IMR-90 (cell line): ENCODE measurements at regions not wholly inside any gene's neighbourhood (a gene's known extent, or its start where the extent isn't known, plus 50 kb on each side); places are given as distances from the start of the nearest gene placed in this dataset.

Experiments
- ATAC-seq: fragments of 200-7000 bp; cut with Tn5 transposase; 2 replicates; pipeline ENCODE4 v1.9.1; 2020; ENCODE audit warnings: low read depth, mild to moderate bottlenecking, moderate library complexity
- BruUV-seq: library from RNA; stranded (reverse); fragments of 400-500 nt; replicated peaks from 2 replicates; lab custom pipeline; 2021; lab: Mats Ljungman, UMichigan
- CTCF ChIA-PET: fragments of 300-600 bp; formaldehyde crosslinking; extraction: SDS; loops from one replicate; lab custom pipeline; 2021; ENCODE audit warnings: antibody characterized with exemption; lab: Yijun Ruan, JAX
- POLR2A ChIA-PET: fragments of 300-600 bp; sonication (Branson Sonifier 250); formaldehyde crosslinking; loops from one replicate; lab custom pipeline; 2022; ENCODE audit warnings: antibody characterized with exemption; ENCODE audit not compliant: unreplicated experiment; lab: Charles Lee
- DNase-seq: peaks from one replicate; pipeline ENCODE4 v3.0.0; 2013
- H2AFZ ChIP-seq: replicated peaks from 2 replicates; pipeline ENCODE3; 2013; ENCODE audit warnings: low read length, mild to moderate bottlenecking; ENCODE audit not compliant: poor library complexity
- H2AK5ac ChIP-seq: 2 replicates; pipeline ENCODE4 v1.6.1; 2013; ENCODE audit warnings: low read depth, low read length, inconsistent platforms
- H2AK9ac ChIP-seq: replicated peaks from 2 replicates; pipeline ENCODE3; 2013; ENCODE audit warnings: mild to moderate bottlenecking, low read depth, low read length, moderate library complexity; ENCODE audit not compliant: poor library complexity
- H2BK120ac ChIP-seq: 2 replicates; pipeline ENCODE4 v1.6.1; 2013; ENCODE audit warnings: low read depth, low read length, inconsistent platforms
- H2BK15ac ChIP-seq: 3 replicates; pipeline ENCODE4 v1.6.1; 2013; ENCODE audit warnings: low read depth, low read length, inconsistent platforms
- H2BK20ac ChIP-seq: 2 replicates; pipeline ENCODE4 v1.6.1; 2013; ENCODE audit warnings: low read depth, mild to moderate bottlenecking, inconsistent platforms, low read length, moderate library complexity
- H2BK5ac ChIP-seq: 2 replicates; pipeline ENCODE4 v1.6.1; 2013; ENCODE audit warnings: mild to moderate bottlenecking, low read depth, low read length, inconsistent platforms; ENCODE audit not compliant: poor library complexity, severe bottlenecking
- H3K14ac ChIP-seq: replicated peaks from 2 replicates; pipeline ENCODE4 v1.6.1; 2013; ENCODE audit warnings: low read depth, low read length, inconsistent platforms
- H3K18ac ChIP-seq: 2 replicates; pipeline ENCODE4 v1.6.1; 2013; ENCODE audit warnings: low read depth, low read length, control low read depth
- H3K23ac ChIP-seq: 2 replicates; pipeline ENCODE4 v1.6.1; 2013; ENCODE audit warnings: low read depth, low read length, inconsistent platforms
- H3K27ac ChIP-seq: 2 replicates; pipeline ENCODE4 v1.5.1; 2013; ENCODE audit warnings: mild to moderate bottlenecking, control low read depth, low read length; ENCODE audit not compliant: insufficient read depth
- H3K27me3 ChIP-seq: 2 replicates; pipeline ENCODE4 v1.6.1; 2013; ENCODE audit warnings: low read length; ENCODE audit not compliant: control insufficient read depth, insufficient read depth
- H3K36me3 ChIP-seq: 2 replicates; pipeline ENCODE4 v1.6.1; 2013; ENCODE audit warnings: low read length, mixed read lengths; ENCODE audit not compliant: control insufficient read depth, insufficient read depth
- H3K4ac ChIP-seq: 2 replicates; pipeline ENCODE4 v1.6.1; 2013; ENCODE audit warnings: low read depth, low read length, inconsistent platforms
- H3K4me1 ChIP-seq: 2 replicates; pipeline ENCODE4 v1.6.1; 2013; ENCODE audit warnings: low read length, mixed read lengths; ENCODE audit not compliant: control insufficient read depth, insufficient read depth
- H3K4me2 ChIP-seq: 2 replicates; pipeline ENCODE4 v1.6.1; 2013; ENCODE audit warnings: low read depth, mild to moderate bottlenecking, control low read depth, low read length, moderate library complexity
- H3K4me3 ChIP-seq: 2 replicates; pipeline ENCODE4 v1.5.1; 2013; ENCODE audit warnings: low read depth, mild to moderate bottlenecking, control low read depth, low read length, moderate library complexity; ENCODE audit not compliant: insufficient read depth
- H3K56ac ChIP-seq: 2 replicates; pipeline ENCODE4 v1.6.1; 2013; ENCODE audit warnings: low read length, inconsistent platforms; ENCODE audit not compliant: insufficient read depth; ENCODE audit errors: extremely low read depth
- H3K79me1 ChIP-seq, 2 experiments: 2 replicates each; pipeline ENCODE4 v1.6.1; 2013; ENCODE audit warnings: low read length in 2 of 2, inconsistent platforms in 1 of 2, low read depth in 1 of 2
- H3K9ac ChIP-seq: 2 replicates; pipeline ENCODE4 v1.6.1; 2013; ENCODE audit warnings: low read depth, low read length, control low read depth
- H3K9me1 ChIP-seq: 2 replicates; pipeline ENCODE4 v1.6.1; 2013; ENCODE audit warnings: low read length, inconsistent platforms; ENCODE audit not compliant: insufficient read depth
- H3K9me3 ChIP-seq: 2 replicates; pipeline ENCODE4 v1.6.1; 2013; ENCODE audit warnings: low read length; ENCODE audit not compliant: control insufficient read depth, insufficient read depth
- H4K20me1 ChIP-seq: 2 replicates; pipeline ENCODE4 v1.6.1; 2013; ENCODE audit warnings: low read length, inconsistent platforms; ENCODE audit not compliant: insufficient read depth
- H4K5ac ChIP-seq: 2 replicates; pipeline ENCODE4 v1.6.1; 2013; ENCODE audit warnings: mild to moderate bottlenecking, low read depth, low read length, control low read depth
- H4K8ac ChIP-seq, 2 experiments: 2 replicates each; pipeline ENCODE4 v1.6.1; 2013; ENCODE audit warnings: low read depth in 2 of 2, low read length in 2 of 2, control low read depth in 1 of 2, inconsistent platforms in 1 of 2
- H4K91ac ChIP-seq: 2 replicates; pipeline ENCODE4 v1.6.1; 2013; ENCODE audit warnings: low read depth, low read length, inconsistent platforms; ENCODE audit not compliant: insufficient read depth
- BHLHE40 ChIP-seq: fragments of 150-350 bp; IDR thresholded peaks from 2 replicates; pipeline ENCODE4 v1.6.1; 2016; ENCODE audit warnings: mild to moderate bottlenecking, low read depth, low read length
- NFE2L2 ChIP-seq: fragments of 150-350 bp; IDR thresholded peaks from 2 replicates; pipeline ENCODE4 v1.6.1; 2016; ENCODE audit warnings: low read depth, mild to moderate bottlenecking, low read length
- WGBS, 2 experiments: methylation state at CpG; one replicate each; pipeline versions ENCODE4 v1.1.5 to v1.1.7; 2013; ENCODE audit warnings: missing lambda C conversion rate in 2 of 2; ENCODE audit not compliant: insufficient read length in 1 of 2; ENCODE audit errors: extremely low coverage in 2 of 2; 5-methylcytosine and 5-hydroxymethylcytosine counted together
- dilution Hi-C: fragments of 300-500 bp; cut with HindIII; formaldehyde crosslinking; loops from one replicate; pipeline ENCODE4 v1.14.3; 2018; ENCODE audit warnings: low sequenced_read_pairs; ENCODE audit not compliant: unreplicated experiment
- in situ Hi-C: fragments of 300-500 bp; cut with MboI; formaldehyde crosslinking; loops from 3 replicates; pipeline ENCODE4 v1.14.3; 2019; ENCODE audit warnings: low sequenced_read_pairs, inconsistent platforms, mixed read lengths
- intact Hi-C: fragments of 100-400 bp; cut with micrococcal nuclease; formaldehyde crosslinking; loops from 2 replicates; pipeline ENCODE4 v1.10.0; 2022

DNA sequence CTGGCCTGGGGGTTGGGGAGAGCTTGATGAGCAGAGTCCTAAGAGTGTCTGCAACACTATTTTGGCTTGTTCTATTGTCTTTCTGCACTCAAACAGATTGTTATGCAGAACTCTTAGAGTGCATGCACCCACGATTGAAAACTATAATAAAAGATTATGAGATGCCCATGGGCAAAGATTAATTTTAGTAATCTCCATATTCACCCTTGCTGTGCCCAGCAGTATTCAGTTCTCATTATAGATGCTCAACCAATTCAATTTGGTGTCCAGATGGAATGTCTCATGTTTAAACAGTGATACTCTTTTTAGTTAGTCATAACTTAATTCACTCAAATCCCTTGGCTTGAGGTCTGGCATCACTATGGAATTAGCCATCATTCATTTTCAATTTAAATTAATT, 952.5 kb downstream of the CDH8 start:
- no peak overlapping the region for H2BK15ac ChIP-seq
- no peak overlapping the region for H3K18ac ChIP-seq
- H2AK9ac ChIP-seq, result no peak overlapping the region
- ChIA-PET POLR2A (no interaction called here), CTCF (no interaction called here)
- intact Hi-C loops (no loop called here), dilution Hi-C loops (no loop called here), in situ Hi-C loops (no loop called here)
- H2BK120ac ChIP-seq, result no peak overlapping the region
- no peaks in the 10 kb centered on the region for H3K9me3 ChIP-seq
- H2AFZ ChIP-seq, result no peak overlapping the region
- H4K8ac ChIP-seq, result no peak overlapping the region
- H2AK5ac ChIP-seq, result no peak overlapping the region
- no peaks in the 10 kb centered on the region for H3K4me1 ChIP-seq
- no peaks in the 10 kb centered on the region for H4K20me1 ChIP-seq
- no peaks in the 10 kb centered on the region for H3K9me1 ChIP-seq
- H3K14ac ChIP-seq, result no peak overlapping the region
- H3K4me3 ChIP-seq, result no peak overlapping the region
- no peak overlapping the region for H3K9ac ChIP-seq
- no TSS peak for BruUV-seq
- no CpG with 5 or more reads among the region's 1 CpG for WGBS, 2 experiments
- H4K91ac ChIP-seq, result no peak overlapping the region
- no peaks in the 10 kb centered on the region for H3K36me3 ChIP-seq
- TF ChIP-seq BHLHE40 (no peak), NFE2L2 (no peak)
- H3K79me1 ChIP-seq, result no peaks in the 10 kb centered on the region
- H4K5ac ChIP-seq, result no peak overlapping the region
- no peaks in the 10 kb centered on the region for H3K27me3 ChIP-seq
- H3K27ac ChIP-seq, result no peak overlapping the region
- H3K4me2 ChIP-seq, result no peak overlapping the region
- ATAC-seq (no peak), DNase-seq (no peak)
- no peak overlapping the region for H3K4ac ChIP-seq
- no peak overlapping the region for H3K23ac ChIP-seq
- no peak overlapping the region for H2BK5ac ChIP-seq
- H3K56ac ChIP-seq, result no peak overlapping the region
- H2BK20ac ChIP-seq, result no peak overlapping the region
